HCT116 (cell line): ENCODE measurements at regions not wholly inside any gene's neighbourhood (a gene's known extent, or its start where the extent isn't known, plus 50 kb on each side); places are given as distances from the start of the nearest gene placed in this dataset.

Experiments
- CTCF ChIP-seq, 3 experiments: fragments of 200-600 bp in 1 of 3; sonication (generic) in 1 of 3; IDR thresholded peaks in 2 of 3; conservative IDR thresholded peaks in 1 of 3; 2 replicates each; pipeline ENCODE4 v1.5.1; 2012 to 2017; ENCODE audit warnings: low read depth in 2 of 3, low read length in 2 of 3, antibody characterized with exemption in 1 of 3, borderline replicate concordance in 1 of 3, control low read depth in 1 of 3, mild to moderate bottlenecking in 1 of 3, mixed read lengths in 1 of 3, mixed run types in 1 of 3, moderate library complexity in 1 of 3; ENCODE audit not compliant: insufficient read depth in 1 of 3
- FOSL1 ChIP-seq: IDR thresholded peaks from 2 replicates; pipeline ENCODE4 v1.6.1; 2012; ENCODE audit warnings: low read depth
- JUND ChIP-seq: IDR thresholded peaks from 2 replicates; pipeline ENCODE4 v1.6.1; 2012
- POLR2A ChIP-seq: IDR thresholded peaks from 2 replicates; pipeline ENCODE4 v1.7.0; 2011; ENCODE audit warnings: borderline replicate concordance; ENCODE audit not compliant: insufficient read depth, insufficient read length; ENCODE audit errors: extremely low read depth
- SIN3A ChIP-seq: IDR thresholded peaks from 2 replicates; pipeline ENCODE4 v1.6.1; 2012; ENCODE audit warnings: low read depth
- SP1 ChIP-seq: IDR thresholded peaks from 2 replicates; pipeline ENCODE4 v1.6.1; 2012; ENCODE audit warnings: low read depth
- TF ChIP-seq, protein P1 (sequence below): IDR thresholded peaks from 2 replicates; pipeline ENCODE4 v1.6.1; 2012; ENCODE audit warnings: low read depth
- TF ChIP-seq, protein P2 (sequence below): IDR thresholded peaks from 2 replicates; pipeline ENCODE4 v1.6.1; 2012

DNA sequence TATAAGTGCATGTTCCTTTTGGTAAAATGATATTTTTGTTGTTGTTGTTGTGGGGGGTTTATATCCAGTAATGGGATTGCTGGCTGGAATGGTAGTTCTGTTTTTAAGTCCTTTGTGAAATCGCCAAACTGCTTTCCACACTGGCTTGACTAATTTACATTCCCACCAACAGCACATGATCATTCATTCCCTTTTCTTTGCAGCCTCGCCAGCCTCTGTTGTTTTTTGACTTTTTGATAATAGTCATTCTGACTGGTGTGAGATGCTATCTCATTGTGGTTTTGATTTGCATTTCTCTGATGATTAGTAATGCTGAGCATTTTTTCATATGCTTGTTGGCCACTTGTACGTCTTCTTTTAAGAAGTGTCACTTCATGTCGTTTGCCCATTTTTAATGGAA lies 188.5 kb upstream of the CHRM3 start:
- TF ChIP-seq CTCF (IDR thresholded peaks at IDR 0.05 in 2 of 3, conservative IDR thresholded peaks at IDR 0.05 in 1 of 3; ENCODE audit: borderline replicate concordance in 1 of 3, insufficient read depth in 1 of 3, low read depth in 2 of 3, low read length in 2 of 3) (no peak), FOSL1 (no peak), SP1 (no peak), POLR2A (no peak), SIN3A (no peak), JUND (no peak)
- TF ChIP-seq, protein P1, sequence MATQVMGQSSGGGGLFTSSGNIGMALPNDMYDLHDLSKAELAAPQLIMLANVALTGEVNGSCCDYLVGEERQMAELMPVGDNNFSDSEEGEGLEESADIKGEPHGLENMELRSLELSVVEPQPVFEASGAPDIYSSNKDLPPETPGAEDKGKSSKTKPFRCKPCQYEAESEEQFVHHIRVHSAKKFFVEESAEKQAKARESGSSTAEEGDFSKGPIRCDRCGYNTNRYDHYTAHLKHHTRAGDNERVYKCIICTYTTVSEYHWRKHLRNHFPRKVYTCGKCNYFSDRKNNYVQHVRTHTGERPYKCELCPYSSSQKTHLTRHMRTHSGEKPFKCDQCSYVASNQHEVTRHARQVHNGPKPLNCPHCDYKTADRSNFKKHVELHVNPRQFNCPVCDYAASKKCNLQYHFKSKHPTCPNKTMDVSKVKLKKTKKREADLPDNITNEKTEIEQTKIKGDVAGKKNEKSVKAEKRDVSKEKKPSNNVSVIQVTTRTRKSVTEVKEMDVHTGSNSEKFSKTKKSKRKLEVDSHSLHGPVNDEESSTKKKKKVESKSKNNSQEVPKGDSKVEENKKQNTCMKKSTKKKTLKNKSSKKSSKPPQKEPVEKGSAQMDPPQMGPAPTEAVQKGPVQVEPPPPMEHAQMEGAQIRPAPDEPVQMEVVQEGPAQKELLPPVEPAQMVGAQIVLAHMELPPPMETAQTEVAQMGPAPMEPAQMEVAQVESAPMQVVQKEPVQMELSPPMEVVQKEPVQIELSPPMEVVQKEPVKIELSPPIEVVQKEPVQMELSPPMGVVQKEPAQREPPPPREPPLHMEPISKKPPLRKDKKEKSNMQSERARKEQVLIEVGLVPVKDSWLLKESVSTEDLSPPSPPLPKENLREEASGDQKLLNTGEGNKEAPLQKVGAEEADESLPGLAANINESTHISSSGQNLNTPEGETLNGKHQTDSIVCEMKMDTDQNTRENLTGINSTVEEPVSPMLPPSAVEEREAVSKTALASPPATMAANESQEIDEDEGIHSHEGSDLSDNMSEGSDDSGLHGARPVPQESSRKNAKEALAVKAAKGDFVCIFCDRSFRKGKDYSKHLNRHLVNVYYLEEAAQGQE: no peak
- TF ChIP-seq, protein P2, sequence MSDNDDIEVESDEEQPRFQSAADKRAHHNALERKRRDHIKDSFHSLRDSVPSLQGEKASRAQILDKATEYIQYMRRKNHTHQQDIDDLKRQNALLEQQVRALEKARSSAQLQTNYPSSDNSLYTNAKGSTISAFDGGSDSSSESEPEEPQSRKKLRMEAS: no peak
